ENCODE measurements at regions not wholly inside any gene's neighbourhood (a gene's known extent, or its start where the extent isn't known, plus 50 kb on each side); places are given as distances from the start of the nearest gene placed in this dataset.
"Not testable (repeated sequence)": the region's sequence is repeated elsewhere in the genome, so short reads cannot be mapped to it uniquely, and the experiment has no call there.

GRCh38 chr1:101484689-101485338, 248.0 kb downstream of the S1PR1 start:
- intact Hi-C loops (cut with DNase I) = no loop called here
- H3K27me3 ChIP-seq (ENCODE audit: low read depth) = no peaks in the 10 kb centered on the region
- no peak for ATAC-seq
- H3K9me3 ChIP-seq = peaks cover 5% of the 10 kb centered on the region
- TF ChIP-seq CTCF (IDR thresholded peaks at IDR 0.05) = no peak
- no peak overlapping the region for H3K27ac ChIP-seq
- DNase-seq = no peak
- no peaks in the 10 kb centered on the region for H3K36me3 ChIP-seq
- no peak overlapping the region for H3K4me3 ChIP-seq
- H3K4me1 ChIP-seq = peaks cover 29% of the 10 kb centered on the region

GRCh38 chr1:101485712-101486111, 248.9 kb downstream of the S1PR1 start:
- H3K27me3 ChIP-seq (ENCODE audit: low read depth) = no peaks in the 10 kb centered on the region
- no peak overlapping the region for H3K4me3 ChIP-seq
- H3K4me1 ChIP-seq = peaks cover 23% of the 10 kb centered on the region
- no peak for ATAC-seq
- peaks cover 8% of the 10 kb centered on the region for H3K9me3 ChIP-seq
- intact Hi-C loops (cut with DNase I) = no loop called here
- no peak for TF ChIP-seq CTCF (IDR thresholded peaks at IDR 0.05)
- no peak overlapping the region for H3K27ac ChIP-seq
- H3K36me3 ChIP-seq = no peaks in the 10 kb centered on the region
- DNase-seq = no peak

GRCh38 chr1:101492144-101492543, 255.3 kb downstream of the S1PR1 start:
- H3K9me3 ChIP-seq; ATAC-seq; DNase-seq; H3K27ac ChIP-seq; H3K4me3 ChIP-seq; H3K27me3 ChIP-seq (ENCODE audit: low read depth); intact Hi-C loops (cut with DNase I); H3K36me3 ChIP-seq; H3K4me1 ChIP-seq: not testable (repeated sequence)

GRCh38 chr1:101493920-101494319, 257.1 kb downstream of the S1PR1 start:
- H3K4me3 ChIP-seq; H3K4me1 ChIP-seq; ATAC-seq; DNase-seq; H3K36me3 ChIP-seq; H3K27ac ChIP-seq; intact Hi-C loops (cut with DNase I); H3K27me3 ChIP-seq (ENCODE audit: low read depth); H3K9me3 ChIP-seq: not testable (repeated sequence)

GRCh38 chr1:101496109-101496508, 259.3 kb downstream of the S1PR1 start:
- DNase-seq = no peak
- ATAC-seq = no peak
- no peaks in the 10 kb centered on the region for H3K4me1 ChIP-seq
- no peak for TF ChIP-seq CTCF (IDR thresholded peaks at IDR 0.05)
- intact Hi-C loops (cut with DNase I) = no loop called here
- H3K27me3 ChIP-seq (ENCODE audit: low read depth) = no peaks in the 10 kb centered on the region
- H3K36me3 ChIP-seq = no peaks in the 10 kb centered on the region
- no peaks in the 10 kb centered on the region for H3K9me3 ChIP-seq
- no peak overlapping the region for H3K4me3 ChIP-seq
- no peak overlapping the region for H3K27ac ChIP-seq

- no peak for ATAC-seq
- H3K27me3 ChIP-seq (ENCODE audit: low read depth) = no peaks in the 10 kb centered on the region
Measured at GRCh38 chr1:101497881-101498559, 261.2 kb downstream of the S1PR1 start.

GRCh38 chr1:101504106-101504505, 267.3 kb downstream of the S1PR1 start:
- H3K27ac ChIP-seq; H3K9me3 ChIP-seq; ATAC-seq; H3K36me3 ChIP-seq; H3K4me1 ChIP-seq; intact Hi-C loops (cut with DNase I); H3K27me3 ChIP-seq (ENCODE audit: low read depth); DNase-seq; H3K4me3 ChIP-seq: not testable (repeated sequence)

More at GRCh38 chr1:101497881-101498559, 261.2 kb downstream of the S1PR1 start:
- DNase-seq = no peak
- TF ChIP-seq CTCF (IDR thresholded peaks at IDR 0.05) = no peak
- no peaks in the 10 kb centered on the region for H3K36me3 ChIP-seq
- H3K4me3 ChIP-seq = no peak overlapping the region
- no peaks in the 10 kb centered on the region for H3K4me1 ChIP-seq
- H3K27ac ChIP-seq = no peak overlapping the region
- intact Hi-C loops (cut with DNase I) = no loop called here
- H3K9me3 ChIP-seq = no peaks in the 10 kb centered on the region

- ATAC-seq; H3K4me1 ChIP-seq; H3K36me3 ChIP-seq; H3K9me3 ChIP-seq; H3K4me3 ChIP-seq; intact Hi-C loops (cut with DNase I); H3K27ac ChIP-seq; DNase-seq; H3K27me3 ChIP-seq (ENCODE audit: low read depth): not testable (repeated sequence)
Measured at GRCh38 chr1:101505240-101505639, 268.4 kb downstream of the S1PR1 start.
